ENCODE measurements at regions not wholly inside any gene's neighbourhood (a gene's known extent, or its start where the extent isn't known, plus 50 kb on each side); places are given as distances from the start of the nearest gene placed in this dataset.

GRCh38 chr12:93204896-93205295, 172.8 kb upstream of the NUDT4 start:
- H3K36me3 ChIP-seq = no peaks in the 10 kb centered on the region
- H3K27ac ChIP-seq = no peak overlapping the region
- no peak for DNase-seq
- H3K4me1 ChIP-seq = no peaks in the 10 kb centered on the region
- TF ChIP-seq, protein P1, sequence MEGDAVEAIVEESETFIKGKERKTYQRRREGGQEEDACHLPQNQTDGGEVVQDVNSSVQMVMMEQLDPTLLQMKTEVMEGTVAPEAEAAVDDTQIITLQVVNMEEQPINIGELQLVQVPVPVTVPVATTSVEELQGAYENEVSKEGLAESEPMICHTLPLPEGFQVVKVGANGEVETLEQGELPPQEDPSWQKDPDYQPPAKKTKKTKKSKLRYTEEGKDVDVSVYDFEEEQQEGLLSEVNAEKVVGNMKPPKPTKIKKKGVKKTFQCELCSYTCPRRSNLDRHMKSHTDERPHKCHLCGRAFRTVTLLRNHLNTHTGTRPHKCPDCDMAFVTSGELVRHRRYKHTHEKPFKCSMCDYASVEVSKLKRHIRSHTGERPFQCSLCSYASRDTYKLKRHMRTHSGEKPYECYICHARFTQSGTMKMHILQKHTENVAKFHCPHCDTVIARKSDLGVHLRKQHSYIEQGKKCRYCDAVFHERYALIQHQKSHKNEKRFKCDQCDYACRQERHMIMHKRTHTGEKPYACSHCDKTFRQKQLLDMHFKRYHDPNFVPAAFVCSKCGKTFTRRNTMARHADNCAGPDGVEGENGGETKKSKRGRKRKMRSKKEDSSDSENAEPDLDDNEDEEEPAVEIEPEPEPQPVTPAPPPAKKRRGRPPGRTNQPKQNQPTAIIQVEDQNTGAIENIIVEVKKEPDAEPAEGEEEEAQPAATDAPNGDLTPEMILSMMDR (IDR thresholded peaks at IDR 0.05) = no peak
- H3K4me3 ChIP-seq = no peak overlapping the region
- intact Hi-C loops (cut with DNase I) = no loop called here
- no peaks in the 10 kb centered on the region for H3K9me3 ChIP-seq
- no peak overlapping the region for H3K9ac ChIP-seq (ENCODE audit: low read depth in 2 of 2, low read length in 2 of 2)
- no peaks in the 10 kb centered on the region for H3K27me3 ChIP-seq

DNA sequence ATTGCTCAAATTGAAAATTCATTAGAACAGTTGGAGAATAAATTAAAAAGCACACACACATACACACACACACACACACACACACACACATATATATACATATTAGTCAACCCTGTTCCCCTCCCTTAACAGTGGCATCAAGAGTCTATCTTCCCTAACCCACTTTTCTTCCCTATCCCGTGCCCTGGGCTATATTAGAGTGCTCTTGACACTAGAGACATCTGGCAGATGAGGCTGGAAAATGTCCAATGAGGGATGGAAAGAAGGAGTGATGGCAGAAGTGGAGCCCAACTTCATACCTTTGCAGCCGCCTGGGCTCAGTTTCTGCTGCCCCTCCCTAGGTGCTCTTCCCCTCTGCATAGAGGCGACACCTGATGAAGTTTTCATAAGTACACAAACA, 172.4 kb upstream of the NUDT4 start:
- Histone ChIP-seq H3K9me3 (no peaks in the 10 kb centered on the region), H3K4me1 (no peaks in the 10 kb centered on the region), H3K27me3 (no peaks in the 10 kb centered on the region), H3K4me3 (no peak overlapping the region), H3K27ac (no peak overlapping the region), H3K36me3 (no peaks in the 10 kb centered on the region), H3K9ac (ENCODE audit: low read depth in 2 of 2, low read length in 2 of 2) (no peak overlapping the region)
- intact Hi-C loops (cut with DNase I) = no loop called here
- TF ChIP-seq, protein P1 (IDR thresholded peaks at IDR 0.05) = no peak
- no peak for DNase-seq

GRCh38 chr12:93208011-93208410, 169.7 kb upstream of the NUDT4 start:
- TF ChIP-seq, protein P1 (IDR thresholded peaks at IDR 0.05) = no peak
- intact Hi-C loops (cut with DNase I) = no loop called here
- Histone ChIP-seq H3K27ac (no peak overlapping the region), H3K4me1 (no peaks in the 10 kb centered on the region), H3K36me3 (no peaks in the 10 kb centered on the region), H3K27me3 (no peaks in the 10 kb centered on the region), H3K9ac (ENCODE audit: low read depth in 2 of 2, low read length in 2 of 2) (no peak overlapping the region), H3K9me3 (no peaks in the 10 kb centered on the region), H3K4me3 (no peak overlapping the region)
- DNase-seq = no peak

DNA sequence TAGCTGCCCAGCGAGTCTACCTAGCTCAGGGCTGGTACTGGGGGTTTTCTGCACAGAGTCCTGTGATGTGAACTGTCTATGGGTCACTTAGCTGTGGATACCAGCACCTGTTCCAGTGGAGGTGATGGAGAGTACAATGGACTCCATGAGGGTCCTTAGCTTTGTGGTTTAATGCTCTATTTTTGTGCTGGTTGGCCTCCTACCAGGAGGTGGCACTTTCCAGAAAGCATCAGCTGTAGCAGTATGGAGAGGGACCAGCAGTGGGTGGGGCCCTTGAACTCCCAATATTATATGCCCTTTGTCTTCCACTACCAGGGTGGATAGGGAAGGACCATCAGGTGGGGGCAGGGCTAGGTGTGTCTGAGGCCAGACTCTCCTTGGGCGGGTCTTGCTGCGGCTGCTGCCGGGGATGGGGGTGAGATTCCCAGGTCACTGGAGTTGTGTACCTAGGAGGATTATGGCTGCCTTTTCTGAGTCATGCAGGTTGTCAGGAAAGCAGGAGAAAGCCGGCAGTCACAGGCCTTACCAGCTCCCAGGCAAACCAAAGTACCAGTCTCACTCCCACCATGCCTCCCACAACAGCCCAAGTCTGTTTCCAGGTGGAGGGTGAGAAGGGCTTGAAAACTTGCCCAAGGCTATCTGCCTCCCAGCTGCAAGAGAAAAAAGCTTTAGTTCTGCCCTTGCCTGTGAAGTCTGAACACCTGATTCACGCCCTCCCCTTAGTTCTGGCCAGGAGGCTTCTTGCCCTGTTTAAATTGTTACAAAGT, 163.0 kb upstream of the NUDT4 start:
- peak; percentile 82 for DNase-seq
- no peaks in the 10 kb centered on the region for H3K4me1 ChIP-seq

DNA sequence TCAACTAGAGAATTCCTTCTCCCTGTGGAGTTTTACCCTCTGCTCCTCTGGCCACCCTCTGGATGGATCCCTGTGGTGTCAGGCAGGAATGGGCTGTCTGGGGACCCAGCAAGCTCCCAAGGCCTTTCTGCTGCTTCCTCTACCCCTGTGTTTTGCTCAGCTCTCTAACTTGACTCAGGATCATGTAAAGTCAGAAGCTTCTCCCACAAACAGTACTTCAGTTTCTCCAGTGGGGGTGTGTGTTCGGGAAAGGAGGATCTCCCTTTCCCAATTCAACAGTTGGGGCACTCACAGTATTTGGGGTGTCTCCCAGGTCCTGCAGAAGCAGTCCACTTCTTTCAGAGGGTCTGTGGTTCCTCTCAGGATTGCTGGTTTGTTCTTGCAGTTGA, 162.4 kb upstream of the NUDT4 start:
- Histone ChIP-seq H3K27ac (peak overlapping the region; percentile 22), H3K9ac (ENCODE audit: low read depth in 2 of 2, low read length in 2 of 2) (no peak overlapping the region)
- TF ChIP-seq, protein P1 (IDR thresholded peaks at IDR 0.05) = no peak

More for the DNA sequence above, 163.0 kb upstream of the NUDT4 start:
- H3K27me3 ChIP-seq = no peaks in the 10 kb centered on the region
- intact Hi-C loops (cut with DNase I) = no loop called here
- H3K4me3 ChIP-seq = no peak overlapping the region
- H3K27ac ChIP-seq = peak overlapping the region; percentile 22
- TF ChIP-seq, protein P1 (IDR thresholded peaks at IDR 0.05) = no peak
- H3K9ac ChIP-seq (ENCODE audit: low read depth in 2 of 2, low read length in 2 of 2) = no peak overlapping the region
- no peaks in the 10 kb centered on the region for H3K9me3 ChIP-seq
- H3K36me3 ChIP-seq = no peaks in the 10 kb centered on the region

More for the DNA sequence above, 162.4 kb upstream of the NUDT4 start:
- no peak for DNase-seq
- intact Hi-C loops (cut with DNase I) = no loop called here
- no peaks in the 10 kb centered on the region for H3K27me3 ChIP-seq
- H3K9me3 ChIP-seq = no peaks in the 10 kb centered on the region
- H3K4me3 ChIP-seq = no peak overlapping the region
- H3K4me1 ChIP-seq = no peaks in the 10 kb centered on the region
- no peaks in the 10 kb centered on the region for H3K36me3 ChIP-seq
